ENCODE measurements at regions not wholly inside any gene's neighbourhood (a gene's known extent, or its start where the extent isn't known, plus 50 kb on each side); places are given as distances from the start of the nearest gene placed in this dataset.

GRCh38 chr5:2919310-2920018 is 168.0 kb upstream of the IRX2 start:
- Histone ChIP-seq H4K20me1 (ENCODE audit: insufficient read depth, low read length, poor library complexity, severe bottlenecking) (no peaks in the 10 kb centered on the region), H3K9me2 (replicated peaks; ENCODE audit: low read depth, low read length) (no peaks in the 10 kb centered on the region), H3K79me2 (ENCODE audit: insufficient read depth, low read length) (no peaks in the 10 kb centered on the region), H2AFZ (ENCODE audit: low read length) (no peak overlapping the region), H3K36me3 (ENCODE audit: insufficient read depth, low read length) (no peaks in the 10 kb centered on the region), H3K4me1 (ENCODE audit: insufficient read depth, low read length, poor library complexity, severe bottlenecking) (no peaks in the 10 kb centered on the region), H3K9me3 (ENCODE audit: insufficient read depth, low read depth, low read length) (peaks cover 8% of the 10 kb centered on the region; the same call in 1 of the 2 replicates), H3F3A (ENCODE audit: low read depth) (no peaks in the 10 kb centered on the region), H3K4me3 (ENCODE audit: low read length, poor library complexity, severe bottlenecking) (no peak overlapping the region), H3K9ac (ENCODE audit: low read depth, low read length, poor library complexity, severe bottlenecking) (no peak overlapping the region), H3K27me3 (ENCODE audit: insufficient read depth, low read length, poor library complexity, severe bottlenecking) (no peaks in the 10 kb centered on the region), H3K4me2 (ENCODE audit: low read depth, low read length, poor library complexity, severe bottlenecking) (no peak overlapping the region)
- TF ChIP-seq EZH2phosphoT487 (IDR thresholded peaks at IDR 0.05; ENCODE audit: borderline replicate concordance) (no peak), CTCF (conservative IDR thresholded peaks at IDR 0.05; ENCODE audit: low read length) (no peak)

GRCh38 chr5:2917524-2917923 is 166.0 kb upstream of the IRX2 start:
- peaks cover 8% of the 10 kb centered on the region; the same call in 1 of the 2 replicates for H3K9me3 ChIP-seq (ENCODE audit: insufficient read depth, low read depth, low read length)
- H3K27me3 ChIP-seq (ENCODE audit: insufficient read depth, low read length, poor library complexity, severe bottlenecking) = no peaks in the 10 kb centered on the region
- no peaks in the 10 kb centered on the region for H3K79me2 ChIP-seq (ENCODE audit: insufficient read depth, low read length)
- H3K4me1 ChIP-seq (ENCODE audit: insufficient read depth, low read length, poor library complexity, severe bottlenecking) = no peaks in the 10 kb centered on the region
- no peak overlapping the region for H2AFZ ChIP-seq (ENCODE audit: low read length)
- no peak for TF ChIP-seq CTCF (conservative IDR thresholded peaks at IDR 0.05; ENCODE audit: low read length)
- no peak for TF ChIP-seq EZH2phosphoT487 (IDR thresholded peaks at IDR 0.05; ENCODE audit: borderline replicate concordance)
- H3K36me3 ChIP-seq (ENCODE audit: insufficient read depth, low read length) = no peaks in the 10 kb centered on the region
- H3K9ac ChIP-seq (ENCODE audit: low read depth, low read length, poor library complexity, severe bottlenecking) = no peak overlapping the region
- H3F3A ChIP-seq (ENCODE audit: low read depth) = no peaks in the 10 kb centered on the region
- no peak overlapping the region for H3K4me3 ChIP-seq (ENCODE audit: low read length, poor library complexity, severe bottlenecking)
- no peaks in the 10 kb centered on the region for H4K20me1 ChIP-seq (ENCODE audit: insufficient read depth, low read length, poor library complexity, severe bottlenecking)
- no peaks in the 10 kb centered on the region for H3K9me2 ChIP-seq (replicated peaks; ENCODE audit: low read depth, low read length)
- H3K4me2 ChIP-seq (ENCODE audit: low read depth, low read length, poor library complexity, severe bottlenecking) = no peak overlapping the region

GRCh38 chr5:2917093-2917492 is 165.6 kb upstream of the IRX2 start:
- Histone ChIP-seq H3K9me3 (ENCODE audit: insufficient read depth, low read depth, low read length) (peaks cover 8% of the 10 kb centered on the region; the same call in 1 of the 2 replicates), H3F3A (ENCODE audit: low read depth) (no peaks in the 10 kb centered on the region), H3K27me3 (ENCODE audit: insufficient read depth, low read length, poor library complexity, severe bottlenecking) (no peaks in the 10 kb centered on the region), H3K4me3 (ENCODE audit: low read length, poor library complexity, severe bottlenecking) (no peak overlapping the region), H3K9ac (ENCODE audit: low read depth, low read length, poor library complexity, severe bottlenecking) (no peak overlapping the region), H3K36me3 (ENCODE audit: insufficient read depth, low read length) (no peaks in the 10 kb centered on the region), H2AFZ (ENCODE audit: low read length) (no peak overlapping the region), H3K4me2 (ENCODE audit: low read depth, low read length, poor library complexity, severe bottlenecking) (no peak overlapping the region), H3K9me2 (replicated peaks; ENCODE audit: low read depth, low read length) (no peaks in the 10 kb centered on the region), H3K79me2 (ENCODE audit: insufficient read depth, low read length) (no peaks in the 10 kb centered on the region), H3K4me1 (ENCODE audit: insufficient read depth, low read length, poor library complexity, severe bottlenecking) (no peaks in the 10 kb centered on the region), H4K20me1 (ENCODE audit: insufficient read depth, low read length, poor library complexity, severe bottlenecking) (no peaks in the 10 kb centered on the region)
- TF ChIP-seq CTCF (conservative IDR thresholded peaks at IDR 0.05; ENCODE audit: low read length) = no peak
- TF ChIP-seq EZH2phosphoT487 (IDR thresholded peaks at IDR 0.05; ENCODE audit: borderline replicate concordance) = no peak

Measured in Loucy (cell line).